ENCODE measurements at regions not wholly inside any gene's neighbourhood (a gene's known extent, or its start where the extent isn't known, plus 50 kb on each side); places are given as distances from the start of the nearest gene placed in this dataset.

- FAIRE-seq: no peak
- POLR2A ChIA-PET (ENCODE audit: partially characterized antibody): no interaction called here
Measured at GRCh38 chr7:145183069-145183468, 347.2 kb upstream of the TPK1 start.

More at GRCh38 chr7:145183069-145183468, 347.2 kb upstream of the TPK1 start:
- no peak overlapping the region for H4K8ac ChIP-seq (ENCODE audit: extremely low read depth, insufficient read depth, low read length)
- H4K5ac ChIP-seq (ENCODE audit: insufficient read length, low read depth, low read length): no peak overlapping the region
- no peaks in the 10 kb centered on the region for H3K9me3 ChIP-seq (ENCODE audit: insufficient read depth in 2 of 2, low read depth in 1 of 2, low read length in 1 of 2)
- H3K36me3 ChIP-seq (ENCODE audit: control insufficient read depth in 2 of 4, insufficient read depth in 4 of 4, low read length in 3 of 4): no peaks in the 10 kb centered on the region
- H3K4me1 ChIP-seq (replicated peaks in 1 of 4; ENCODE audit: control insufficient read depth in 3 of 4, insufficient read depth in 4 of 4, low read length in 3 of 4): no peaks in the 10 kb centered on the region
- no peak overlapping the region for H3K23ac ChIP-seq (ENCODE audit: insufficient read length)
- CTCF ChIA-PET (ENCODE audit: partially characterized antibody): no interaction called here
- no peak overlapping the region for H2BK120ac ChIP-seq (replicated peaks; ENCODE audit: low read depth, low read length)
- H3K79me2 ChIP-seq (ENCODE audit: control insufficient read depth in 1 of 2, insufficient read depth in 2 of 2, low read length in 2 of 2): no peaks in the 10 kb centered on the region
- no peaks in the 10 kb centered on the region for H3K27me3 ChIP-seq (replicated peaks in 1 of 4; ENCODE audit: control insufficient read depth in 3 of 4, extremely low read depth in 1 of 4, insufficient read depth in 3 of 4, low read length in 3 of 4)
- no peak overlapping the region for H2BK15ac ChIP-seq (ENCODE audit: low read length)
- H4K20me1 ChIP-seq (replicated peaks in 1 of 2; ENCODE audit: control insufficient read depth in 1 of 2, insufficient read depth in 2 of 2, low read length in 2 of 2): no peaks in the 10 kb centered on the region
- no peak overlapping the region for H3K4ac ChIP-seq (replicated peaks; ENCODE audit: insufficient read length, low read depth, low read length)
- no peak overlapping the region for H4K91ac ChIP-seq (replicated peaks; ENCODE audit: insufficient read length, low read length)
- no peak overlapping the region for H3K56ac ChIP-seq (replicated peaks; ENCODE audit: insufficient read length, low read depth, low read length)
- H2AK5ac ChIP-seq (ENCODE audit: low read depth, low read length): no peak overlapping the region
- no peaks in the 10 kb centered on the region for H3K23me2 ChIP-seq (ENCODE audit: low read depth, low read length)
- no peak for TF ChIP-seq CTCF (IDR thresholded peaks at IDR 0.05; ENCODE audit: control extremely low read depth in 1 of 3, insufficient read depth in 1 of 3, low read depth in 1 of 3, low read length in 3 of 3)
- TF ChIP-seq SUZ12 (IDR thresholded peaks at IDR 0.05; ENCODE audit: low read length): no peak
- TF ChIP-seq KDM5A (IDR thresholded peaks at IDR 0.05; ENCODE audit: low read length): no peak
- no peak for TF ChIP-seq JUND (IDR thresholded peaks at IDR 0.05; ENCODE audit: low read length)
- TF ChIP-seq RAD21 (IDR thresholded peaks at IDR 0.05 in 1 of 2, conservative IDR thresholded peaks at IDR 0.05 in 1 of 2; ENCODE audit: low read depth in 2 of 2, low read length in 2 of 2): no peak
- TF ChIP-seq SAP30 (IDR thresholded peaks at IDR 0.05; ENCODE audit: insufficient read depth, insufficient replicate concordance, low read length): no peak
- DNase-seq (ENCODE audit: low read depth in 1 of 2, low spot score in 2 of 2): no peak
- no peak overlapping the region for H3K18ac ChIP-seq (ENCODE audit: extremely low read depth, low read length)
- WGBS, 2 experiments (ENCODE audit: extremely low coverage in 1 of 2, insufficient coverage in 1 of 2, insufficient read length in 1 of 2, insufficient replicate concordance in 2 of 2, low coverage in 1 of 2, low lambda C conversion rate in 2 of 2, missing lambda C conversion rate in 1 of 2): 90% methylated on average over 4 of the region's 4 CpGs; no CpG with 5 or more reads in 1 of the 2 experiments
- H2BK20ac ChIP-seq (ENCODE audit: low read length): no peak overlapping the region
- H3K4me2 ChIP-seq (ENCODE audit: insufficient read depth in 1 of 2, low read depth in 2 of 2, low read length in 2 of 2): no peak overlapping the region
- no peaks in the 10 kb centered on the region for H3K79me1 ChIP-seq (ENCODE audit: low read depth, low read length)
- no peak overlapping the region for H2BK5ac ChIP-seq (ENCODE audit: low read depth, low read length)
- H2BK12ac ChIP-seq (ENCODE audit: low read depth, low read length): no peak overlapping the region
- no peak overlapping the region for H3K4me3 ChIP-seq (ENCODE audit: extremely low read depth in 1 of 4, insufficient read depth in 2 of 4, low read depth in 3 of 4, low read length in 4 of 4)
- H3K14ac ChIP-seq (ENCODE audit: insufficient read length): no peak overlapping the region
- H3K9ac ChIP-seq (replicated peaks in 1 of 4; ENCODE audit: extremely low read depth in 1 of 4, low read depth in 3 of 4, low read length in 3 of 4): no peak overlapping the region
- no peak overlapping the region for H3K27ac ChIP-seq (ENCODE audit: low read depth, low read length)
- H2AFZ ChIP-seq (ENCODE audit: low read length): no peak overlapping the region
